ENCODE measurements at regions not wholly inside any gene's neighbourhood (a gene's known extent, or its start where the extent isn't known, plus 50 kb on each side); places are given as distances from the start of the nearest gene placed in this dataset.

DNA sequence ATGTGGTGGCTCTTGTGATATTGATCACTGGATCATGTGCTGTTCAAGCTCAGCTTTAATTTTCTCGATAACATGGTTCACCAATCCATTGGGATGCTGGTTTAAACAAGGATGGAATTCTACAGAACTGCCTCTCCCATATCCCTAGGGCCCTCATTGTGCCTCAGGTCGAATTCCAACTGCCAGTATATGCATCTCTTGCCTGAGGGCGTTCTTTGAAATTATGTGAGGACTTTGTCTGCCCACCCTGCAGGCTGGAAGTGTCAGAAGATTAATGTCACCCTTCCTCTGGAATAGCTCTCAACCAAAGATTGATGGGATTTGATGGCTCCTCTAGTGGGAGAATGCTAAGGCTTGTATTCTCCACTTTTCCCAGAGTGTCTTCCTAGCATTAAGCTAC, 175.6 kb upstream of the GALNT15 start:
- TF ChIP-seq, protein P1, sequence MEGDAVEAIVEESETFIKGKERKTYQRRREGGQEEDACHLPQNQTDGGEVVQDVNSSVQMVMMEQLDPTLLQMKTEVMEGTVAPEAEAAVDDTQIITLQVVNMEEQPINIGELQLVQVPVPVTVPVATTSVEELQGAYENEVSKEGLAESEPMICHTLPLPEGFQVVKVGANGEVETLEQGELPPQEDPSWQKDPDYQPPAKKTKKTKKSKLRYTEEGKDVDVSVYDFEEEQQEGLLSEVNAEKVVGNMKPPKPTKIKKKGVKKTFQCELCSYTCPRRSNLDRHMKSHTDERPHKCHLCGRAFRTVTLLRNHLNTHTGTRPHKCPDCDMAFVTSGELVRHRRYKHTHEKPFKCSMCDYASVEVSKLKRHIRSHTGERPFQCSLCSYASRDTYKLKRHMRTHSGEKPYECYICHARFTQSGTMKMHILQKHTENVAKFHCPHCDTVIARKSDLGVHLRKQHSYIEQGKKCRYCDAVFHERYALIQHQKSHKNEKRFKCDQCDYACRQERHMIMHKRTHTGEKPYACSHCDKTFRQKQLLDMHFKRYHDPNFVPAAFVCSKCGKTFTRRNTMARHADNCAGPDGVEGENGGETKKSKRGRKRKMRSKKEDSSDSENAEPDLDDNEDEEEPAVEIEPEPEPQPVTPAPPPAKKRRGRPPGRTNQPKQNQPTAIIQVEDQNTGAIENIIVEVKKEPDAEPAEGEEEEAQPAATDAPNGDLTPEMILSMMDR (IDR thresholded peaks at IDR 0.05) = no peak
- TF ChIP-seq ZFX (IDR thresholded peaks at IDR 0.05; ENCODE audit: borderline replicate concordance) = no peak

Data from 22Rv1 (cell line).